ENCODE measurements at regions not wholly inside any gene's neighbourhood (a gene's known extent, or its start where the extent isn't known, plus 50 kb on each side); places are given as distances from the start of the nearest gene placed in this dataset.

DNA sequence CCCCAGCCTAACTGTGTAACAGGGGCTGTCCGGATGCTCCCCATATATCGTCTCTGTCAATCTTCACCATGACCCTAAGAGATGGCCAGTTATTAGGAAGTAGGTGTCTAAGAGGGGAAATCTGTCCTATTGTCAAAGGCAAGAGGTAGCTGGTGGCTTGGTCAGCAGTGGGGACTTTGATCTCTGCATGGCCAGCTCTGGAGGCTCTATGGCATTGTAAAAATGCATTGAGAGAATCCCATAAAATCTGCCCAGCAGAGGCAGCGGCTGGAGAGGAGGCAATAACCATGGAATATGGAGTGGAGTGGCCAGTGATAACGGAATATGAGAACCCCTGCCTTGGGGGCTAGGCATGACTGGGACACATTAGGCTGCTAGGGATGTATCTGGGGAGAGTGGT is 88.8 kb downstream of the MRM1 start:
- Histone ChIP-seq H3K4me3 (ENCODE audit: low read depth, low read length) (no peak overlapping the region), H3K4me1 (ENCODE audit: control insufficient read depth, insufficient read depth, low read length) (no peaks in the 10 kb centered on the region), H3K27ac (ENCODE audit: extremely low read depth, low read depth, low read length) (no peak overlapping the region), H3K9me3 (ENCODE audit: control insufficient read depth, insufficient read depth, low read depth, low read length) (no peaks in the 10 kb centered on the region), H3K36me3 (ENCODE audit: control insufficient read depth in 2 of 2, insufficient read depth in 1 of 2, low read length in 2 of 2) (no peaks in the 10 kb centered on the region)
- POLR2A ChIA-PET, result no interaction called here
- CTCF ChIA-PET, result no interaction called here
- TF ChIP-seq, protein P1, sequence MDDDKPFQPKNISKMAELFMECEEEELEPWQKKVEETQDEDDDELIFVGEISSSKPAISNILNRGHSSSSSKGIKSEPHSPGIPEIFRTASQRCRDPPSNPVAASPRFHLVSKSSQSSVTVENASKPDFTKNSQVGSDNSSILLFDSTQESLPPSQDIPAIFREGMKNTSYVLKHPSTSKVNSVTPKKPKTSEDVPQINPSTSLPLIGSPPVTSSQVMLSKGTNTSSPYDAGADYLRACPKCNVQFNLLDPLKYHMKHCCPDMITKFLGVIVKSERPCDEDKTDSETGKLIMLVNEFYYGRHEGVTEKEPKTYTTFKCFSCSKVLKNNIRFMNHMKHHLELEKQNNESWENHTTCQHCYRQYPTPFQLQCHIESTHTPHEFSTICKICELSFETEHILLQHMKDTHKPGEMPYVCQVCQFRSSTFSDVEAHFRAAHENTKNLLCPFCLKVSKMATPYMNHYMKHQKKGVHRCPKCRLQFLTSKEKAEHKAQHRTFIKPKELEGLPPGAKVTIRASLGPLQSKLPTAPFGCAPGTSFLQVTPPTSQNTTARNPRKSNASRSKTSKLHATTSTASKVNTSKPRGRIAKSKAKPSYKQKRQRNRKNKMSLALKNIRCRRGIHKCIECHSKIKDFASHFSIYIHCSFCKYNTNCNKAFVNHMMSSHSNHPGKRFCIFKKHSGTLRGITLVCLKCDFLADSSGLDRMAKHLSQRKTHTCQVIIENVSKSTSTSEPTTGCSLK (tag by site-specific recombination; IDR thresholded peaks at IDR 0.05), result no peak
- TF ChIP-seq ZNF350 (tag by site-specific recombination; IDR thresholded peaks at IDR 0.05), result no peak
- TF ChIP-seq HOXC10 (CRISPR knock-in tag; IDR thresholded peaks at IDR 0.05), result no peak
- no peak for TF ChIP-seq ZSCAN30 (tag by site-specific recombination; IDR thresholded peaks at IDR 0.05)
- TF ChIP-seq, protein P2, sequence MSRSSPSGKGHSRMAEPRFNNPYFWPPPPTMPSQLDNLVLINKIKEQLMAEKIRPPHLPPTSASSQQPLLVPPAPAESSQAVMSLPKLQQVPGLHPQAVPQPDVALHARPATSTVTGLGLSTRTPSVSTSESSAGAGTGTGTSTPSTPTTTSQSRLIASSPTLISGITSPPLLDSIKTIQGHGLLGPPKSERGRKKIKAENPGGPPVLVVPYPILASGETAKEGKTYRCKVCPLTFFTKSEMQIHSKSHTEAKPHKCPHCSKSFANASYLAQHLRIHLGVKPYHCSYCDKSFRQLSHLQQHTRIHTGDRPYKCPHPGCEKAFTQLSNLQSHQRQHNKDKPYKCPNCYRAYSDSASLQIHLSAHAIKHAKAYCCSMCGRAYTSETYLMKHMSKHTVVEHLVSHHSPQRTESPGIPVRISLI (tag by site-specific recombination; IDR thresholded peaks at IDR 0.05), result no peak
- TF ChIP-seq ZNF610 (tag by site-specific recombination; IDR thresholded peaks at IDR 0.05; ENCODE audit: borderline replicate concordance), result no peak
- no peak for TF ChIP-seq ZBTB21 (tag by site-specific recombination; IDR thresholded peaks at IDR 0.05)
- TF ChIP-seq KLF1 (tag by site-specific recombination; IDR thresholded peaks at IDR 0.05), result no peak
- TF ChIP-seq, protein P3, sequence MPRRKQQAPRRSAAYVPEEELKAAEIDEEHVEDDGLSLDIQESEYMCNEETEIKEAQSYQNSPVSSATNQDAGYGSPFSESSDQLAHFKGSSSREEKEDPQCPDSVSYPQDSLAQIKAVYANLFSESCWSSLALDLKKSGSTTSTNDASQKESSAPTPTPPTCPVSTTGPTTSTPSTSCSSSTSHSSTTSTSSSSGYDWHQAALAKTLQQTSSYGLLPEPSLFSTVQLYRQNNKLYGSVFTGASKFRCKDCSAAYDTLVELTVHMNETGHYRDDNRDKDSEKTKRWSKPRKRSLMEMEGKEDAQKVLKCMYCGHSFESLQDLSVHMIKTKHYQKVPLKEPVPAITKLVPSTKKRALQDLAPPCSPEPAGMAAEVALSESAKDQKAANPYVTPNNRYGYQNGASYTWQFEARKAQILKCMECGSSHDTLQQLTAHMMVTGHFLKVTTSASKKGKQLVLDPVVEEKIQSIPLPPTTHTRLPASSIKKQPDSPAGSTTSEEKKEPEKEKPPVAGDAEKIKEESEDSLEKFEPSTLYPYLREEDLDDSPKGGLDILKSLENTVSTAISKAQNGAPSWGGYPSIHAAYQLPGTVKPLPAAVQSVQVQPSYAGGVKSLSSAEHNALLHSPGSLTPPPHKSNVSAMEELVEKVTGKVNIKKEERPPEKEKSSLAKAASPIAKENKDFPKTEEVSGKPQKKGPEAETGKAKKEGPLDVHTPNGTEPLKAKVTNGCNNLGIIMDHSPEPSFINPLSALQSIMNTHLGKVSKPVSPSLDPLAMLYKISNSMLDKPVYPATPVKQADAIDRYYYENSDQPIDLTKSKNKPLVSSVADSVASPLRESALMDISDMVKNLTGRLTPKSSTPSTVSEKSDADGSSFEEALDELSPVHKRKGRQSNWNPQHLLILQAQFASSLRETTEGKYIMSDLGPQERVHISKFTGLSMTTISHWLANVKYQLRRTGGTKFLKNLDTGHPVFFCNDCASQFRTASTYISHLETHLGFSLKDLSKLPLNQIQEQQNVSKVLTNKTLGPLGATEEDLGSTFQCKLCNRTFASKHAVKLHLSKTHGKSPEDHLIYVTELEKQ (tag by site-specific recombination; IDR thresholded peaks at IDR 0.05; ENCODE audit: borderline replicate concordance), result no peak
- no peak for TF ChIP-seq ZNF514 (tag by site-specific recombination; IDR thresholded peaks at IDR 0.05)
- no peak for TF ChIP-seq ZNF629 (tag by site-specific recombination; IDR thresholded peaks at IDR 0.05)
- TF ChIP-seq, protein P4, sequence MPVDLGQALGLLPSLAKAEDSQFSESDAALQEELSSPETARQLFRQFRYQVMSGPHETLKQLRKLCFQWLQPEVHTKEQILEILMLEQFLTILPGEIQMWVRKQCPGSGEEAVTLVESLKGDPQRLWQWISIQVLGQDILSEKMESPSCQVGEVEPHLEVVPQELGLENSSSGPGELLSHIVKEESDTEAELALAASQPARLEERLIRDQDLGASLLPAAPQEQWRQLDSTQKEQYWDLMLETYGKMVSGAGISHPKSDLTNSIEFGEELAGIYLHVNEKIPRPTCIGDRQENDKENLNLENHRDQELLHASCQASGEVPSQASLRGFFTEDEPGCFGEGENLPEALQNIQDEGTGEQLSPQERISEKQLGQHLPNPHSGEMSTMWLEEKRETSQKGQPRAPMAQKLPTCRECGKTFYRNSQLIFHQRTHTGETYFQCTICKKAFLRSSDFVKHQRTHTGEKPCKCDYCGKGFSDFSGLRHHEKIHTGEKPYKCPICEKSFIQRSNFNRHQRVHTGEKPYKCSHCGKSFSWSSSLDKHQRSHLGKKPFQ (tag by site-specific recombination; IDR thresholded peaks at IDR 0.05), result no peak
- TF ChIP-seq SCRT2 (tag by site-specific recombination; IDR thresholded peaks at IDR 0.05), result no peak
- TF ChIP-seq ZFP41 (tag by site-specific recombination; IDR thresholded peaks at IDR 0.05; ENCODE audit: borderline replicate concordance), result no peak

DNA sequence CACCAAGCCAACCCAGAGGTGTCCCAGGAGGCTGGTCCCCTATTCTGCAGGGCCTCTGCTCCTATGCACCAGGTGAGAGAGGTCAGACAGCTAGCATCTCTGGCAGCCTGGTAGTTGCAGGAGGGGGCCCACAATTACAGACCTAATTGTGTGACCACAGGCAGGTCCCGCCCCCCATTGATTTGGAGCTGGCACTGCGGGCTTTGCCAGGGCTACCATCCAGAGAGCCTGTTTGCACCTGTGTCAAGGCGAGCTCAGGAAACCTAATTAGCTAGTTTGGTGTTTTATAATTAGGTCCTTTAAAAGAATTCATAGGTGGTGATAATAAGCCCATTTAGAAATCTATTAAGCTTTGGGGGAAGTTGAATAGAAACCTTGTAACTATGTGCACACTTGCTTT is 90.2 kb downstream of the MRM1 start:
- no peaks in the 10 kb centered on the region for H3K4me1 ChIP-seq (ENCODE audit: control insufficient read depth, insufficient read depth, low read length)
- no peak overlapping the region for H3K27ac ChIP-seq (ENCODE audit: extremely low read depth, low read depth, low read length)
- H3K4me3 ChIP-seq (ENCODE audit: low read depth, low read length), result no peak overlapping the region
- ChIA-PET POLR2A (no interaction called here), CTCF (interaction anchor here (0.8 kb wide), 1 partner anchor 15 kb away, joined by 3 read pairs; no protein-coding TSS in a partner anchor)
- H3K9me3 ChIP-seq (ENCODE audit: control insufficient read depth, insufficient read depth, low read depth, low read length), result no peaks in the 10 kb centered on the region
- H3K36me3 ChIP-seq (ENCODE audit: control insufficient read depth in 2 of 2, insufficient read depth in 1 of 2, low read length in 2 of 2), result no peaks in the 10 kb centered on the region
- TF ChIP-seq ZNF223 (tag by site-specific recombination; IDR thresholded peaks at IDR 0.05) (no peak), ZNF629 (tag by site-specific recombination; IDR thresholded peaks at IDR 0.05) (no peak), ZFP3 (tag by site-specific recombination; IDR thresholded peaks at IDR 0.05; ENCODE audit: low read depth) (no peak), ZNF266 (tag by site-specific recombination; IDR thresholded peaks at IDR 0.05; ENCODE audit: low read depth) (no peak), ZNF549 (tag by site-specific recombination; IDR thresholded peaks at IDR 0.05) (no peak), ZNF157 (tag by site-specific recombination; IDR thresholded peaks at IDR 0.05) (no peak), ZNF24 (tag by site-specific recombination; IDR thresholded peaks at IDR 0.05) (no peak), ZNF776 (tag by site-specific recombination; IDR thresholded peaks at IDR 0.05; ENCODE audit: borderline replicate concordance) (no peak), ZIC2 (tag by site-specific recombination; IDR thresholded peaks at IDR 0.05) (no peak), ZNF654 (tag by site-specific recombination; IDR thresholded peaks at IDR 0.05; ENCODE audit: low read depth) (no peak)
- TF ChIP-seq, protein P5, sequence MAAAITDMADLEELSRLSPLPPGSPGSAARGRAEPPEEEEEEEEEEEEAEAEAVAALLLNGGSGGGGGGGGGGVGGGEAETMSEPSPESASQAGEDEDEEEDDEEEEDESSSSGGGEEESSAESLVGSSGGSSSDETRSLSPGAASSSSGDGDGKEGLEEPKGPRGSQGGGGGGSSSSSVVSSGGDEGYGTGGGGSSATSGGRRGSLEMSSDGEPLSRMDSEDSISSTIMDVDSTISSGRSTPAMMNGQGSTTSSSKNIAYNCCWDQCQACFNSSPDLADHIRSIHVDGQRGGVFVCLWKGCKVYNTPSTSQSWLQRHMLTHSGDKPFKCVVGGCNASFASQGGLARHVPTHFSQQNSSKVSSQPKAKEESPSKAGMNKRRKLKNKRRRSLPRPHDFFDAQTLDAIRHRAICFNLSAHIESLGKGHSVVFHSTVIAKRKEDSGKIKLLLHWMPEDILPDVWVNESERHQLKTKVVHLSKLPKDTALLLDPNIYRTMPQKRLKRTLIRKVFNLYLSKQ (tag by site-specific recombination; IDR thresholded peaks at IDR 0.05; ENCODE audit: borderline replicate concordance), result no peak
- TF ChIP-seq, protein P2 (tag by site-specific recombination; IDR thresholded peaks at IDR 0.05), result no peak

Data from HEK293 (cell line).